Head of caudate nucleus (tissue), 42 donors: ENCODE measurements at regions not wholly inside any gene's neighbourhood (a gene's known extent, or its start where the extent isn't known, plus 50 kb on each side); places are given as distances from the start of the nearest gene placed in this dataset.
"Not testable (repeated sequence)": the region's sequence is repeated elsewhere in the genome, so short reads cannot be mapped to it uniquely, and the experiment has no call there.

Source experiments
- DNase-seq, 42 donors: peaks; one replicate each; pipeline versions ENCODE4 v3.0.0 to v3.0.0-alpha.2; 2020 to 2021; ENCODE audit warnings: mixed read lengths in 7 of 42
- intact Hi-C: fragments of 100-400 bp; cut with DNase I; formaldehyde crosslinking; loops from one replicate; pipeline ENCODE4 v1.15.0; 2022

DNA sequence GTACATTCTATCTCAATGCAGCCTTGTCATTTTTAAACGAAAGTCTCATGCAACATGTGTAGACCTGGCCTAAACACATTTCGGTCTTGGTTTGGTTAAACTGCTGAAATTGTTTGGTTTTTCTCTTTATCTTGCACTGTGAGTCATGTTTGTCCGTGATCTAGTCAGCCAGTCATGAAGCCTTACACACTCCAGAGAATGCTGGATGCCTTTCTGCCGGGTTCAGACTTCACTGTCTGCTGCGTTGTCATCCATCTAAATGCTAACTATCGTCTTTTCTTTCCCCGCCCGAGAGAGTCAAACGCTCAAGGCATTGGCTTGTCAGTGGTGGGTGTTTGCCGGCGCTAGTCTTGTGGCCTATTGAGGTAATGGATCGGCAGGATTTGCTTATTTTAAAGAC lies 1194.6 kb upstream of the WWC1 start:
- intact Hi-C loops, result no loop called here
- no peak for DNase-seq

DNA sequence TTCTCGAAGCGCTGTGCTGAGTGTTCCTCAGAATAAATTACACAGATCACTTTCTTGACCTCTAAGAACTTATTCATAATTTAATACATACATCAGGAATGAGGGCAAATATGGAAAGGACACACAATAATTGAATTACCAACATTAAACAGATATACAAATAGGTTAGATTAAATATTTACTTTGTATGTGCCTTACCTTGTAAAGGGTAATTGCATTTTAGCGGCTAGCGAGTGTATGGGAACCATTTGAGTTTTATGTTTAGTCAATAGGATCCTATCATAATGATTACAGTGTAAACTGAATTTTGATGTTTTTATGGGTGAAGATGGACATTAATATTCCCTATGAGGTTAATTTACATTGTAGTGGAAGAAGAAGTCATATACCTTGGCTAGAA lies 1187.1 kb upstream of the WWC1 start:
- DNase-seq, result no peak
- intact Hi-C loops, result no loop called here

DNA sequence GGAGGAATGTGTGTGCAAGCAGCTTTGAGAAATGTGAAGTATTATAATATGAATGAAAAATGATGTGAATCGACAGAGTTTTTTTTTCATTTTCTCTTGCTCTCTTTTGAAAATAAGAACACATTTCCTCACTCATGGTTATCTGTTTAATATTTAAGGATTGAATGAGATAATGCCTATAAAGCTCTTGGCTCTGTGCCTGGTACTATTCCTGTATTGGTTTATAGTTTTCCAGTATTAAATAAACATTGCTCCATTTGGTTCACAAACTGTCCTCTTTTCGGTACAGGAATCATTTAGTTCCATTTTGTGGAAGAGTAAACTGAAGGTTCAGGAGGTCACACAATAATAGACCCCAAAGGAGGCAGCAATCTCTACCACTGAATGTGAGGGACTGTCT lies 1185.5 kb upstream of the WWC1 start:
- intact Hi-C loops, result no loop called here
- no peak for DNase-seq

DNA sequence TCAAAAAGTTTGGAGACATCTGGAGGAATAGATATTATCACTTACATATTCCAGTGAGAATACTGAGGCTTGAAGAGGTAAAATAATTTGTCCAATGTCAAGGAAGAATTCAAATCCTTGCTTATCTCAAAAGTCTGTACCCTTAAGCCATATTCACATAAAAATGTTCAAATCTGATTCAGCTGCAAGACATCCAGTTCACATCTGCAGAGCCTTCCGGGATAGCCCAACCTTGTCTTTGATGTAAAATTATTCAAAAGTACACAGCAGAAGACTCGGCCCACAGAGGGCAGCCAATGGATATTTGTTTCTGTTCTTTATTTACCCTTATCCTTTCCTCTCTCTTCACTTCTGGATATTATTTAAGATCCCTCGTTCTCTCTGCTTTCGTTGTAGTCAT lies 1183.8 kb upstream of the WWC1 start:
- intact Hi-C loops, result no loop called here
- DNase-seq, result no peak

DNA sequence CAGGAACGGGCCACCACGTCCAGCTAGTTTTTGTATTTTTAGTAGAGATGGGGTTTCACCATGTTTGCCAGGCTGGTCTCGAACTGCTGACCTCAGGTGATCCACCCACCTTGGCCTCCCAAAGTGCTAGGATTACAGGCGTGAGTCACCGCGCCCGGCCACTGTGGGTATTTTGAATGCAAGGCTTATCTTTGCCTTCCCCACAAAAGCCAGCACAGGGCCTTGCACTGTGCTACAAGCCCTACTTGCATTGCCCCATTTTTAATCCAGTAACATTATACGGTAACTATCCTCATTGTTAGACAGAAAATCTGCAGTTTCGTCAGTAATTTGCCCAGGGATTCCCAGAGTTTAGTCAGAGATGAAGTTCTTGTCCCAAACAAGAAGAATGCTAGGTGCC lies 1183.2 kb upstream of the WWC1 start:
- intact Hi-C loops, DNase-seq: not testable (repeated sequence)

DNA sequence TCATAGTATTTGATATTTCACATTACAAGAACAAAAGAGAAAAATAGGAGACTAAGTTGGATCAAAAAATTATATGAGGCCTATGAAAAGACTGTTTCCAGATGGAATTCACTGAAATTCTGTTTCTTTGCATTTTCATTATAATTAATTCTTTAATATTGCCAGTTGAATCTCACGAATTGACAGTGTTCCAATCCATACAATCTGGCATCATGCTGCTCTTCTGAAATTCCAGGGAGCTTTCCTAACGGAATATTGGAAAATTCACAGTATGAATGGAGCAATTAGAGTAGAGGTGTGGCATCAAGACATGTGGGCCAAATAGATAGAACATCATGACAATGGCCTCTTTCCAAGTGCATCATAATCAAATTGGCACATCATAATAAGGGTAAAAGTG lies 1178.9 kb upstream of the WWC1 start:
- intact Hi-C loops, result no loop called here
- DNase-seq, result no peak

DNA sequence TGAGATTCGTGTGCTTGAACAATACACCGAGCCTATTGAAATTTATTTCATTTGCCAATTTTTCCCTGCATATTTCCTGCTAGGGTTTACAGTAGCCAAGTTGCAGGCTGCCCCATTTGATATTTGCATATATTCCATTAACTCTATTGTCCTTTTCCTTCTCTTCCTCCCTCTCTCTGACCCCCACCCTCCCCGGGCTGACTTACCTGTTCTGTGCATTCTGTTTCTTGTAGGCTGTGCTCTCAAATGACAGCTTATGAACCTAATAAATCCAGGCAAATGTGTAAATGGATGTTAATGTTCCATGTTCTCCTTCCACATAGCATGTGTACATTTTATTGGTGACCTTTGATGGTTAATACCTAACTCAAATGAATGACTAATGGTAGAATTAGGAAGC lies 1169.2 kb upstream of the WWC1 start:
- DNase-seq, result no peak
- intact Hi-C loops, result no loop called here

DNA sequence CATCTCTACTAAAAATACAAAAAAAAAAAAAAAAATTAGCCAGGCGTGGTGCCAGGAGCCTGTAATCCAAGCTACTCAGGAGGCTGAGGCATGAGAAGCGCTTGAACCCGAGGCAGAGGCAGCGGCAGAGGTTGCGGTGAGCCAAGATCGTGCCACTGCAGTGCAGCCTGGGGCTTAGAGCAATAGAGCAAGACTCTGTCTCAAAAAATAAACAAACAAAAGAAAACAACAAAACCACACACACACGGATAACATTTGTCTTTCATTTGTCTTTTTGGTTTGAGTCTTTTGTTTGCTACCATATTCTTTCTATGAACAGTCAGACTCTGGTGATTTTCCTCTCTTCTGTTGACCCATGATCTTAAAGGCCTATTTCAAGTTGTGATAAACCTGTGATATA lies 1168.3 kb upstream of the WWC1 start:
- intact Hi-C loops, result no loop called here
- no peak for DNase-seq

DNA sequence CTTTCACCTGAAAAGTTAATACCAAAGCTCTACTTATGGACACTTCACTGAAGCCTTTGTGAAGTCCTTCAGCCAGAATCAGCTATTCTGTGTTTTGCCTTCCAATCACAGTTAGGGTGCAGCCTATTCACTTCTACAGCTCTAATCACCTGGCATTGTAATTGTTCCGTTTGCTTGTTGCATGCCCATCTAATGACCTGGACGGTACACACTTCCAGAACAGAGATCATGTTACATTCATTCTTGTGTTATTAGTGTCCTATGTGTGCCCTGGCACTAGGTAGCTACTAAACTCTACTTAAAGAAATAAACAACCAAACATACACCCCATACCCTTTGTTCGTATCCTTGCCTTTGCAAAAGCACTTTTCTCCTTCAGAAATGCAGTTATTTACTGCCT lies 1162.9 kb upstream of the WWC1 start:
- intact Hi-C loops, result no loop called here
- no peak for DNase-seq

DNA sequence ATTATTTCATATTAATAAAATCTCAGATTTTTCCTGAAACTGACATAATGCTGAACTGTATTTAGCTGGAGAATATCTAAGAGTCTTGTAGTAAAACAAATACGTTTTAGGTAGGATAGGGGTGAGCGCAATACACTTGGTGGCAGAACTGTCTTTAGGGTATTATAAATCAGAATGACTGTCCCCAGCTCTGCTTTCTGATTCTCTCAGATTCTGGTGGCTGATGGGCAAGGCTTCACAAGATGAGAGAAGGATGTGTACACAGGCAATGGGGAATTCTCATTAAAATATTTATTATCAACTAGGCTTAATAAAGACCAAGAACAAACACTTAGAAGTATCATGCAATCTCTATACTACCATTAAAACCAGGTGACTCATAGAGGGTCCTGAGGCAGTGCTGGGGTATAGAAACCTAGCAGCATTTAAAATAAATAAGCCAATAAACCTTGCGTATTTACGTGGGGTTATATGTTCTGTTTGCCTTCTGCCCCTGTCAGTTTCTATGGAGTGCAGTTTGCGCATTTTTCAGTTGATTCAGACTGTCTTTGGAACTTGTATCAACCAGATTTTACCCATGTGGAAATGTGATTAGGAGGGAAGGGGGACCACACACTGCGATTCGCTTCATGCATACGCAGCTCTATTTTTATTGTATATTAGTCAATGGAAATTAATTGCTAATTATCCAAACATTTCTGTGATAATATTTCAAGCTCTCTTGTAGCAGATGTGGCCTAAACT lies 1150.7 kb upstream of the WWC1 start:
- DNase-seq, result no peak
- intact Hi-C loops, result no loop called here

DNA sequence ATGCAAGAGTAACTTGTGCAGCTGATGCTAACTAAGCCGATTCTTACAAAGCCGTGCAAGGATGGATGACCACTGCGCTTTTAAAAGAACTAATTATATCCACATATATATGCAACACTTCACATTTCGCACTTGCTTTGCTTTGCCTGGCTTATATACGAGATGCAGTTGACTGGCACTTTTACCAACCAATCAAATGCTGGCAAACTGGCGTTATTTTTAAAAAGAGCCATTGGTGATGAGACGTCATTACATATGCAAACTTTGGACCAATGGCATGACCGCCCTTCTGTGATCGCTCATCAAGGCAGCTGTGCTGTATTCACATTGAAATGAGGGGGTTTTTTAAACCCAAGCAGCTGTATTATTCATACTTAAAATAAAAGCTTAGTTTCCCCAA lies 1147.7 kb upstream of the WWC1 start:
- intact Hi-C loops, result no loop called here
- no peak for DNase-seq

DNA sequence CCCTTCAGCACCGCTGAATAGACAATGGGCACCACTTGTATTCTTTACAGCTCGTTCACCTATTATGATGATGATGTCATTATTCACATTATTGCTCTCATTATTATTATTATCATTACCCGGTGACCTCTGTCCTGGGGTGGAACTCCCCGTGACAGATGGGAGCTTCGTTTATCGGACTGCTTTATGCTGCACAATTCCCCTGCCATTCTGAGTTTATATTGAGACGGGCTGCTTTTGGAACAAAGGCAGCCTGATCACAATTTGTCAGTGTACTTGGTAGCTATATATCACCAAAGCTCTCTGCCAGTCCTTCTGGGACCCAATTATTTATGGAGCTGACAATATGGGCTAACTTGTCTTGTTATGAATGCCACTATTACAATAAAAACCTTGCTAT lies 1145.6 kb upstream of the WWC1 start:
- DNase-seq, result no peak
- intact Hi-C loops, result no loop called here

DNA sequence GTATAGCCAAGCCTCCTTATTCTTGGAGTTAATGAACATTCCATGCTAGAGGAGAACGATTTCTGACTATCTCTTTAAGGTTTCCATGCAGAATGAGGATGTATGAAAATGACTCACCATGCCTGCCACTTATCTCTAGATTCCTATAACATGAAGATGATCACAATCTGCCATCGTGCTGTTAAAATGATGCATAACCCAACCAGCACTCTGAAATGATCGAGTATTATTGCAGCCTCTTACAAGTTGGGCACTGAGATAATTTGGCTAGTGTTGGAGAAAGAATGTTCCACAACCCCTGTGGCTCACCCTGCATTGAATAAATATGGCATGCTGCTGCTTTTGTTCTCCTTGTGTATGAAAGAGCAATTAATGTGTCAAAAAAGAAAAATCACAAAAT lies 1143.6 kb upstream of the WWC1 start:
- peak in 3 of 42 donors; percentile 6 to 26 (median 15) for DNase-seq
- intact Hi-C loops, result no loop called here

DNA sequence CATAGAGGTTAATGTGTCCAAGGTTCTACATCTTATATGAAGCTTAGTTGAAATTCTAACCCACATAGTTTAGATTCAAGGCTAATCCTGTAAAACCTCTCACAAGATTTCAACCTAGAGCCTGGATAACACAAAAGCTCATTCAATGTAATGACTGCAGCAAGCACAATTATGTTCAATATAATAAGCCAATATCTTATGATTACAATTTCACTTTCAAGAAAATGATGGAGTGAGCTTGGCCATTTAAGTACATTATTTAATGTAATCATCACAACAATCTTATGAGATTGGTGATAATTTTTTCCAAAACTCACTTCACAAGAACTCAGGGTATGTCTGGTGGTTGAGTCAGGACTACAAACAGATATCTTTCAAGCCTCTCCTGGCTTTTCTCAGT lies 1140.8 kb upstream of the WWC1 start:
- intact Hi-C loops, result no loop called here
- DNase-seq, result no peak

DNA sequence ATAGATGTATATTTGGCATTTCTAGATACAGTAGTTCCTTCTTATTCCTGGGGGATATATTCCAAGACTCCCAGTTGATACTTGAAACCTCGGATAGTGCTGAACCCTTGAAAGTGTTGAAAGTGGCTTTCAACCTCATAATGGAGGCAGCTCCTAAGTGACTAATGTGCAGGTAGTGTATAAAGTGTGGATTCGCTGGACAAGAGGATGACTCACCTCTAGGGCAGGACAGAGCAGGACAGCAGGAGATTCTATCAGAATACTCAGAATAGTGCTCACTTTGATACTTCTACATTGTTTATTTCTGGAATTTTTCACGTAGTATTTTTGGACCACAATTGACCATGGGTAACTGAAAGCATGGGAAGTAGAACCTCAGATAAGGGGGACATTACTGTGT lies 1138.9 kb upstream of the WWC1 start:
- DNase-seq, result no peak
- intact Hi-C loops, result no loop called here

DNA sequence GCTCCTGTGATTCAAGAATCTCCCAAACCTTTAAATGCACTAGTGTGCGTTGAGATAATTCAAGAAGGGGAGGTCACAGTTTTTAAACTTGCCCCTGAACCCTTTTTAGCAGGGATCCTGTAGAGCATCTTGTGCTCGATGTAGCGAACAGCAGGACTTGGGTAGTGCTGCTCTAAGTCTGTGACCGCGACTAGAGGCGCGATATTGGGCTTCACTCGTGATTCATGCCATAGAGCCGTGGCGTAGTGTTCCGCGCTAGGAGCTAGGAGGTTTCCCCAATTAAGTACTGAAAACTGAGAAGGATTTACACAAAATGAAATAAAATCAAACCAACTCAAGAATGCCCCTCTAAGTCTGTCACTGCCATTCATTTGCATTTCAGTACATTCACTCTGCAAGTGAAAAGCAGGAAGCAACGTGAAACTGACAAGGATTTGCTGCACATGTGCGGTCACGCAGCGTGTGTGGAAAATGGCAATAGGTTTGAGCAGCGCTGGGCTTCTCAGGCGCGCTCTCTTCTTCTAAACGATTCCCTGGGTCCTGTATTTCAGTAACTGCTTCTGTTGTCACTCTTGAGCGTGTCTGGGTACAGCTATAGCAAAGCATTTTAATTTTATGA lies 1135.9 kb upstream of the WWC1 start:
- intact Hi-C loops, result no loop called here
- peak in 1 of 42 donors; percentile 20 for DNase-seq

DNA sequence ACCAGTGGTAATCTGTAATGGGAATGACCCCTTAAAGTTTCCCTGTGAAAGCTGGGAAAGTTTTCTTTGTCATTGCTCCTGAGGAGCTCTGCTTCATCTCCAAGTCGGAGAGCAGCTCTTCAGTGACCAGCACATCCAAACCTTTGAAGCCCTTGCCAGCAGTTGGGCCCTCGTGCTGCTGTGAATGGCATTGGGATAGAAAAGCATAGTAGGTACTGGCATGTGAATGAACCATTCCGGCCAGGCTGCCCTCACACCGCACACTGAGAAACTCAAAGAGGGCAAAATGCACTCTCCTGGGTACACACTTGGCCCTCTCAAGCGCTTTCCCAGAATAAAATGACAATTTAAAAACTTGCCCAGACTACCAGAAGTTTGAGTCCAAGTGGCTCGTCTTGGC lies 1135.0 kb upstream of the WWC1 start:
- intact Hi-C loops, result no loop called here
- DNase-seq, result peak in 6 of 42 donors; percentile 8 to 44 (median 18)

DNA sequence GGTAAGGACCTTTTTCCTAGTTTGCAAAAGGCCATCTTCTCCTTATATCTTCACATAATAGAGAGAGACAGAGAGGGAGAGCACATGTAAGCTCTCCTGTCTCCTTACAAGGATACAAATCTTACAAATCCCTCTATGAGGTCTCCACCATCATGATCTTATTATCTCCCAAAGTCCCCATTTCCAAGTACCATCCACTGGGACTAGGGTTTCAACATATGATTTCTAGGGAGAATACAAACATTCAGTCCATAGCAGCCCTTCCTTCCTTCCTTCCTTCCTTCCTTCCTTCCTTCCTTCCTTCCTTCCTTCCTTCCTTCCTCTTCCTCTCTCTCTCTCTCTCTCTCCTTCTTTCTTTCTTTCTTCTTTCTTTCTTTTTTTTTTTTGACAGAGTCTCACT lies 1132.9 kb upstream of the WWC1 start:
- intact Hi-C loops, result no loop called here
- DNase-seq, result no peak

DNA sequence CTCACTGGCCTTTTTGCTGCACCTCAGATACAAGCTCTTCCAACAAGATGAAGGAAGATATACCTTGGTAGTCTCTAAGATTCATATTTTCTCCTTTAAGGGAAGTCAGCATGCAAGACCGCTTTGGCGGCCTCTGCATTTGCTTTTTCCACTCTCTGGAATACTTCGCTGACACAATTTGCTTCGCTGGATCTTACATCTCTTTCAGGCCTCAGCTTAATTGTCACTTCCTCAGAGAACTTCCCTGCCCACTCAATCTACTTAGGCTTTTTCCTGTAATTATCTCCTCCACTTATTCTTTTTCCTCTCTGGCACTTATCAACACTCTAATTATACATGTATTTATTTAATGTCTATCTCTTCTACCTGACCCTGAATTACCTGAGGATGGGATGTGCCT lies 1131.1 kb upstream of the WWC1 start:
- DNase-seq, result no peak
- intact Hi-C loops, result no loop called here

DNA sequence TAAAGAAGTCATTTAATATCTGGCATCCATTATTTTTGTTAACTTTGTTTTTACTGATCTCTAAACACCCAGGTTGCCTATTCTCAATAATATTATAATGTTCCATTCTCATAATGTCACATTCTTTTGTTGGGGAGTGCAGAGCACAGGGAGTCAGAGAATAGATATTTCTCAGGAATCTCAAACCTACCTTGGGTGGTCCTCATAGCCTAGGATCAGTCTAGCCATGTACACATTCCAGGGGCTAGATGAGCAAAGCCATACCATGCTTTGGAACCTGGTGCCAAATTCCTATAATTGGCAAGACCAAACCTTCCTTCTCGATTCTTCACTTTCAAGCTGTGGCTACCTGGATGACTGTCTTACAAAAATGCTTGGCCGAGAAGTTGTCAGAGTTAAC lies 1124.7 kb upstream of the WWC1 start:
- intact Hi-C loops, result no loop called here
- no peak for DNase-seq

DNA sequence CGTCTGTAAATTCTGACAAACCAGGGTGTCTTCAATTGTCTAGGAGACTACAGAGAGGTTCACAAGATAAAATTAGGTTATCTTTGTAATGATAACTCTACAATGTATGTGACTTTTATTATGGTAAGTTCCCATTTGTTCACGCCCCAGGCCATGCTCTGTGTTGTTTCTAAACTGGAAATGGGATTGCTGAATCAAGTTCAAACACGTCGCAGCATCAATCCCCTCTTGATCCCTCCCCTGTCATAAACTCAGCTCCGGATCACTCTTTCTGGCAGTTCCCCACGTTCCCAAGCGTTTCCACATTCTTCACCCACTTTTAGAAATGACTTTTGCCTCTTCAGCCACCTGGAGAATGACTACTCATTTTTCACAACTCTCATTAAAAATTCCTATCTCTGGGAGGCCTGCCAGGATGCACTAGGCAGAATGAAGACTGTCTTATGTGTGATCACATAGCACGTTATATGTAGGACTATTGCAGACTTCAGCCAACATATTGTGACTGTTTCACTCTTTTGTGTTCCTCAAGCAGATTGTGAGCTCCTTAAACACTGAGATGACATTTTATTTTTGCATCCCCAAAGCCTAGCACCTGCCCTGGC lies 1124.2 kb upstream of the WWC1 start:
- DNase-seq, result no peak
- intact Hi-C loops, result no loop called here
